HepG2 (cell line): ENCODE measurements at regions not wholly inside any gene's neighbourhood (a gene's known extent, or its start where the extent isn't known, plus 50 kb on each side); places are given as distances from the start of the nearest gene placed in this dataset.

Experiments
- ATAC-seq: fragments of 200-7000 bp; cut with Tn5 transposase; 3 replicates; pipeline ENCODE4 v1.9.1; 2020; ENCODE audit warnings: mild to moderate bottlenecking, moderate library complexity
- BruUV-seq: library from RNA; stranded (reverse); fragments of 400-500 nt; replicated peaks from 2 replicates; lab custom pipeline; 2021; lab: Mats Ljungman, UMichigan
- CTCF ChIA-PET: fragments of 300-600 bp; formaldehyde crosslinking; extraction: SDS; loops from one replicate; lab custom pipeline; 2021; ENCODE audit warnings: low total read pairs, inconsistent platforms, low intra/inter-chr PET ratio; lab: Yijun Ruan, JAX
- POLR2A ChIA-PET: fragments of 350-600 bp; sonication (Branson Sonifier 250); formaldehyde crosslinking; loops from one replicate; lab custom pipeline; 2020; ENCODE audit warnings: antibody characterized with exemption, inconsistent platforms; lab: Yijun Ruan, JAX
- DNase-seq: peaks from one replicate; pipeline ENCODE4 v3.0.0-alpha.2; 2015; ENCODE audit warnings: low spot score
- FAIRE-seq: peaks from 3 replicates; lab custom pipeline; 2011; peaks lifted over from hg19 to GRCh38; lab: Jason Lieb, UNC
- H2AFZ ChIP-seq: one replicate; pipeline ENCODE4 v1.6.1; 2011; ENCODE audit warnings: low read length, inconsistent platforms
- H3K27ac ChIP-seq: fragments of 300-600 bp; 3 replicates; pipeline ENCODE4 v1.8.0; 2011; ENCODE audit warnings: mixed run types, mild to moderate bottlenecking, mixed read lengths, low read length, inconsistent platforms; ENCODE audit not compliant: insufficient read depth; ENCODE audit errors: extremely low read length
- H3K27me3 ChIP-seq, 2 experiments: fragments of 200-600 bp in 1 of 2; 2 replicates in 1 of 2; 3 replicates in 1 of 2; pipeline versions ENCODE4 v1.6.0 to v1.8.0; 2011; ENCODE audit warnings: low read length in 2 of 2, mild to moderate bottlenecking in 2 of 2, moderate library complexity in 2 of 2, inconsistent platforms in 1 of 2; ENCODE audit not compliant: insufficient read depth in 2 of 2, control insufficient read depth in 1 of 2
- H3K36me3 ChIP-seq, 2 experiments: fragments of 200-600 bp in 1 of 2; replicated peaks in 1 of 2; 2 replicates in 1 of 2; 3 replicates in 1 of 2; pipeline versions ENCODE4 v1.5.1 to v1.8.0; 2011; ENCODE audit warnings: low read length in 2 of 2, inconsistent platforms in 1 of 2; ENCODE audit not compliant: insufficient read depth in 2 of 2, control insufficient read depth in 1 of 2
- H3K4me1 ChIP-seq: 2 replicates; pipeline ENCODE4 v1.5.1; 2012; ENCODE audit warnings: low read length, inconsistent platforms; ENCODE audit not compliant: insufficient read depth
- H3K4me2 ChIP-seq: 2 replicates; pipeline ENCODE4 v1.6.0; 2011; ENCODE audit warnings: low read depth, low read length, inconsistent platforms
- H3K4me3 ChIP-seq, 3 experiments: fragments of 200-600 bp in 1 of 3; sonication (generic), shearing (Covaris generic) in 1 of 3; replicated peaks in 1 of 3; 2 replicates each; pipeline ENCODE4 v1.5.1; 2011 to 2016; ENCODE audit warnings: low read length in 3 of 3, inconsistent platforms in 2 of 3, low read depth in 2 of 3, mild to moderate bottlenecking in 2 of 3, control low read depth in 1 of 3, mixed read lengths in 1 of 3; ENCODE audit not compliant: insufficient read depth in 1 of 3
- H3K79me2 ChIP-seq: one replicate; pipeline ENCODE4 v1.6.1; 2011; ENCODE audit warnings: low read length, inconsistent platforms; ENCODE audit not compliant: insufficient read depth
- H3K9ac ChIP-seq: 2 replicates; pipeline ENCODE4 v1.6.0; 2011; ENCODE audit warnings: mild to moderate bottlenecking, low read depth, low read length, inconsistent platforms; ENCODE audit not compliant: insufficient read depth
- H3K9me3 ChIP-seq: 2 replicates; pipeline ENCODE4 v1.5.1; 2012; ENCODE audit warnings: mild to moderate bottlenecking, low read length
- H4K20me1 ChIP-seq: 2 replicates; pipeline ENCODE4 v1.6.0; 2011; ENCODE audit warnings: inconsistent platforms, mild to moderate bottlenecking, low read length, moderate library complexity; ENCODE audit not compliant: insufficient read depth
- DNMT1 ChIP-seq: sonication (generic); formaldehyde crosslinking; IDR thresholded peaks from 2 replicates; pipeline ENCODE4 v1.5.1; 2020; ENCODE audit warnings: mild to moderate bottlenecking, missing genetic modification reagents
- ELF4 ChIP-seq: sonication (generic); formaldehyde crosslinking; IDR thresholded peaks from 2 replicates; pipeline ENCODE4 v1.5.0; 2020; ENCODE audit warnings: missing genetic modification reagents, mild to moderate bottlenecking, moderate library complexity, borderline replicate concordance
- FOXC1 ChIP-seq: sonication (generic); formaldehyde crosslinking; IDR thresholded peaks from 2 replicates; pipeline ENCODE4 v1.8.0; 2022; ENCODE audit warnings: mild to moderate bottlenecking, missing genetic modification reagents, borderline replicate concordance
- HIVEP1 ChIP-seq: sonication (generic); formaldehyde crosslinking; IDR thresholded peaks from 2 replicates; pipeline ENCODE4 v1.4.0; 2020; ENCODE audit warnings: mild to moderate bottlenecking, missing genetic modification reagents
- JUN ChIP-seq: sonication (generic); formaldehyde crosslinking; IDR thresholded peaks from 2 replicates; pipeline ENCODE4 v1.4.0; 2020; ENCODE audit warnings: mild to moderate bottlenecking, missing genetic modification reagents
- MZF1 ChIP-seq: sonication (generic); formaldehyde crosslinking; IDR thresholded peaks from 2 replicates; pipeline ENCODE4 v1.8.1; 2023; ENCODE audit warnings: mild to moderate bottlenecking, missing genetic modification reagents, borderline replicate concordance
- NAIF1 ChIP-seq: sonication (generic); formaldehyde crosslinking; IDR thresholded peaks from 2 replicates; pipeline ENCODE4 v1.5.0; 2020; ENCODE audit warnings: mild to moderate bottlenecking, missing genetic modification reagents, borderline replicate concordance
- NR2F1 ChIP-seq, 2 experiments: fragments of 450-650 bp in 1 of 2; formaldehyde crosslinking in 1 of 2; IDR thresholded peaks; 2 replicates each; pipeline versions ENCODE4 v1.5.0 to v1.6.1; 2016 to 2020; ENCODE audit warnings: mild to moderate bottlenecking in 1 of 2, missing compliant biosample characterization in 1 of 2, missing genetic modification reagents in 1 of 2, moderate library complexity in 1 of 2
- RCOR2 ChIP-seq: IDR thresholded peaks from 2 replicates; pipeline ENCODE4 v1.6.1; 2016; ENCODE audit warnings: missing biosample characterization, missing genetic modification reagents
- REL ChIP-seq: sonication (generic); formaldehyde crosslinking; conservative IDR thresholded peaks from 2 replicates; pipeline ENCODE4 v1.8.0; 2022; ENCODE audit warnings: mild to moderate bottlenecking, missing genetic modification reagents, moderate library complexity
- RELA ChIP-seq: sonication (generic); formaldehyde crosslinking; IDR thresholded peaks from 2 replicates; pipeline ENCODE4 v1.4.0; 2020; ENCODE audit warnings: missing genetic modification reagents
- SIN3B ChIP-seq: fragments of 150-350 bp; IDR thresholded peaks from 2 replicates; pipeline ENCODE4 v1.6.1; 2014; ENCODE audit warnings: low read length
- TBP ChIP-seq: sonication (generic); formaldehyde crosslinking; IDR thresholded peaks from 2 replicates; pipeline ENCODE4 v1.5.0; 2020; ENCODE audit warnings: missing genetic modification reagents
- ZNF230 ChIP-seq: sonication (generic); formaldehyde crosslinking; IDR thresholded peaks from 2 replicates; pipeline ENCODE4 v1.4.0; 2020; ENCODE audit warnings: mild to moderate bottlenecking, missing genetic modification reagents
- ZNF30 ChIP-seq: sonication (generic); formaldehyde crosslinking; IDR thresholded peaks from 2 replicates; pipeline ENCODE4 v1.5.0; 2020; ENCODE audit warnings: mild to moderate bottlenecking, missing genetic modification reagents
- ZNF597 ChIP-seq: sonication (generic); formaldehyde crosslinking; IDR thresholded peaks from 2 replicates; pipeline ENCODE4 v1.5.0; 2020; ENCODE audit warnings: missing genetic modification reagents
- ZNF75D ChIP-seq: sonication (generic); formaldehyde crosslinking; IDR thresholded peaks from 2 replicates; pipeline ENCODE4 v1.8.1; 2023; ENCODE audit warnings: missing genetic modification reagents, mild to moderate bottlenecking, borderline replicate concordance
- ZNF776 ChIP-seq: sonication (generic); formaldehyde crosslinking; IDR thresholded peaks from 2 replicates; pipeline ENCODE4 v1.4.0; 2020; ENCODE audit warnings: mild to moderate bottlenecking, missing genetic modification reagents
- WGBS: methylation state at CpG from one replicate; pipeline ENCODE4 v1.1.6; 2017; ENCODE audit warnings: low lambda C conversion rate; 5-methylcytosine and 5-hydroxymethylcytosine counted together
- in situ Hi-C: cut with HindIII; loops from 2 replicates; pipeline ENCODE4 v1.10.0; 2017; ENCODE audit warnings: low pct_unique_long_range_greater_than_20kb; ENCODE audit not compliant: extremely low pct_ligation_motif_present
- intact Hi-C: fragments of 100-400 bp; cut with micrococcal nuclease; formaldehyde crosslinking; loops from one replicate; pipeline ENCODE4 v1.10.0; 2022; ENCODE audit not compliant: unreplicated experiment

- no TSS peak for BruUV-seq
- 65% methylated on average over 5 of the region's 9 CpGs for WGBS
- FAIRE-seq (no peak), DNase-seq (no peak), ATAC-seq (no peak)
- no peaks in the 10 kb centered on the region for H4K20me1 ChIP-seq
- H3K36me3 ChIP-seq: no peaks in the 10 kb centered on the region
- no peak overlapping the region for H3K4me3 ChIP-seq
- no peak overlapping the region for H2AFZ ChIP-seq
- in situ Hi-C loops (no loop called here), intact Hi-C loops (no loop called here)
- CTCF ChIA-PET: no interaction called here
- no peak overlapping the region for H3K4me2 ChIP-seq
- TF ChIP-seq JUN (CRISPR knock-in tag) (no peak), SIN3B (no peak), ZNF776 (no peak), ELF4 (CRISPR knock-in tag) (no peak), NAIF1 (CRISPR knock-in tag) (no peak), TBP (CRISPR knock-in tag) (no peak), ZNF75D (CRISPR knock-in tag) (no peak), MZF1 (CRISPR knock-in tag) (no peak), NR2F1 (CRISPR knock-in tag; IDR thresholded peaks at IDR 0.05) (no peak), HIVEP1 (CRISPR knock-in tag) (no peak), FOXC1 (no peak), RCOR2 (CRISPR knock-in tag) (no peak), RELA (CRISPR knock-in tag) (no peak), ZNF30 (CRISPR knock-in tag) (no peak), ZNF597 (CRISPR knock-in tag) (no peak), ZNF230 (CRISPR knock-in tag) (no peak), DNMT1 (CRISPR knock-in tag) (no peak), REL (CRISPR knock-in tag) (no peak)
- H3K4me1 ChIP-seq: no peaks in the 10 kb centered on the region
- H3K9ac ChIP-seq: no peak overlapping the region
- peaks cover 5 to 40% of the 10 kb centered on the region in 2 experiments; a peak in 3 of 5 replicates for H3K27me3 ChIP-seq
- POLR2A ChIA-PET: no interaction called here
- H3K79me2 ChIP-seq: no peaks in the 10 kb centered on the region
- H3K9me3 ChIP-seq: no peaks in the 10 kb centered on the region
- H3K27ac ChIP-seq: no peak overlapping the region
Measured at GRCh38 chr10:71029411-71029892, 141.1 kb upstream of the PCBD1 start.
